ENCODE measurements at regions not wholly inside any gene's neighbourhood (a gene's known extent, or its start where the extent isn't known, plus 50 kb on each side); places are given as distances from the start of the nearest gene placed in this dataset.

DNA sequence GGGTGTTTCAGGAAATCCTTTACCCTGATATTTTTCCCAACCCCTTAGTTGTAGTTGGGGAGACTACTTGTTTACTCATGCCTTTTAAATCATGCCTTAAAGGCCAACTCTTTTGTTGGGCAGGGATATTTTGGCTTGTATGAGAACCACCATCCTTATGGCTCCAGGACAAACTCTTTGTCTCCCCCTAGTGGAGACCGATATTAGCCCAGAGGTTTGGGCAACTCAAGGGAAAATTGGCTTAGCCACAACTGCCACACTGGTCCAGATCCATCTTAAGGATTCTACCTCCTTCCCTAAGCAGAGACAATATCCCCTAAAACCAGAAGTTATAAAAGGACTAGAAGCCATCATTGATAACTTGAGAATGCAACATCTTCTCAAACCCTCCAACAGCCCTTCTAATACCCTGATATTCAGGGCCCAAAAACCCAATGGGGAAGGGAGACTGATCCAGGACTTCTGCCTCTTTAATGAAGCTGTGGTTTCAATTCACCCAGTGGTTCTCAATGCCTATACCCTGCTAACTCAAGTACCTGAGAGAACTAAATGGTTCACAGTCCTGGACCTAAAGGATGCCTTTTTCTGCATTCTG lies 100.9 kb upstream of the HCN1 start:
- Mint-ChIP-seq H3K9me3 (peaks cover 48% of the 10 kb centered on the region), H3K4me3 (no peak overlapping the region), H3K36me3 (ENCODE audit: low read depth) (no peaks in the 10 kb centered on the region), H3K27me3 (ENCODE audit: insufficient read depth) (no peaks in the 10 kb centered on the region), H3K27ac (no peak overlapping the region), H3K4me1 (no peaks in the 10 kb centered on the region)
- Histone ChIP-seq H3K27me3 (ENCODE audit: control insufficient read depth, insufficient read depth, low read length, poor library complexity, severe bottlenecking) (no peaks in the 10 kb centered on the region), H3K4me1 (ENCODE audit: control insufficient read depth, insufficient read depth, low read length) (no peaks in the 10 kb centered on the region), H3K27ac (ENCODE audit: low read depth, low read length) (no peak overlapping the region), H3K36me3 (ENCODE audit: control insufficient read depth, insufficient read depth, low read length) (no peaks in the 10 kb centered on the region), H3K4me3 (ENCODE audit: low read length) (no peak overlapping the region), H3K9me3 (ENCODE audit: control insufficient read depth, low read length) (peaks cover 70% of the 10 kb centered on the region), H3K9ac (ENCODE audit: extremely low read depth, low read length, poor library complexity, severe bottlenecking) (no peak overlapping the region)
- WGBS, 2 experiments (ENCODE audit: insufficient coverage in 1 of 2, insufficient read length in 1 of 2) = 44 to 75% methylated on average over 1 of the region's 1 CpG
- DNase-seq = peak; percentile 61
- TF ChIP-seq, protein P1, sequence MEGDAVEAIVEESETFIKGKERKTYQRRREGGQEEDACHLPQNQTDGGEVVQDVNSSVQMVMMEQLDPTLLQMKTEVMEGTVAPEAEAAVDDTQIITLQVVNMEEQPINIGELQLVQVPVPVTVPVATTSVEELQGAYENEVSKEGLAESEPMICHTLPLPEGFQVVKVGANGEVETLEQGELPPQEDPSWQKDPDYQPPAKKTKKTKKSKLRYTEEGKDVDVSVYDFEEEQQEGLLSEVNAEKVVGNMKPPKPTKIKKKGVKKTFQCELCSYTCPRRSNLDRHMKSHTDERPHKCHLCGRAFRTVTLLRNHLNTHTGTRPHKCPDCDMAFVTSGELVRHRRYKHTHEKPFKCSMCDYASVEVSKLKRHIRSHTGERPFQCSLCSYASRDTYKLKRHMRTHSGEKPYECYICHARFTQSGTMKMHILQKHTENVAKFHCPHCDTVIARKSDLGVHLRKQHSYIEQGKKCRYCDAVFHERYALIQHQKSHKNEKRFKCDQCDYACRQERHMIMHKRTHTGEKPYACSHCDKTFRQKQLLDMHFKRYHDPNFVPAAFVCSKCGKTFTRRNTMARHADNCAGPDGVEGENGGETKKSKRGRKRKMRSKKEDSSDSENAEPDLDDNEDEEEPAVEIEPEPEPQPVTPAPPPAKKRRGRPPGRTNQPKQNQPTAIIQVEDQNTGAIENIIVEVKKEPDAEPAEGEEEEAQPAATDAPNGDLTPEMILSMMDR (conservative IDR thresholded peaks at IDR 0.05) = peak; percentile 76

DNA sequence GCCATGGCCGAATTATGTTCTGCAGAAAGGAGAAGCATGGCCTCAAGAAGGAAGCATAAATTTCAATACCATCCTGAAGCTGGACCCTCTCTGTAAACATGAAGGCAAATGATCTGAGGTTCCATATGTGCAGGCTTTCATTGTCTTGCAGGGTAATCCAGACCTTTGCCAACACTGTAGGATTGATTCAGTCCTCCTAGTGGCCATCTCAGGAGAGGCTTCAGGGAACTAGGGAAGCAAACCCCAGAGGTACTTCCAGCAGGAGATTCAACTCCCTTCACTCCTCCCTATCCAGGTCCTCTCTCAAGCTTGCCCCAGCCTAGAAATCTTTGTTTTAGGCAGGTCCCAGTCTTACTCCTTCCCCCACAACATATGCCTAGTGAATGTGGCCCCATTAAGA lies 99.3 kb upstream of the HCN1 start:
- 58 to 75% methylated on average over 1 of the region's 1 CpG for WGBS, 2 experiments (ENCODE audit: insufficient coverage in 1 of 2, insufficient read length in 1 of 2)
- Mint-ChIP-seq H3K9me3 (peaks cover 40% of the 10 kb centered on the region), H3K4me1 (no peaks in the 10 kb centered on the region), H3K4me3 (no peak overlapping the region), H3K27ac (no peak overlapping the region), H3K27me3 (ENCODE audit: insufficient read depth) (no peaks in the 10 kb centered on the region), H3K36me3 (ENCODE audit: low read depth) (no peaks in the 10 kb centered on the region)
- Histone ChIP-seq H3K4me1 (ENCODE audit: control insufficient read depth, insufficient read depth, low read length) (no peaks in the 10 kb centered on the region), H3K36me3 (ENCODE audit: control insufficient read depth, insufficient read depth, low read length) (no peaks in the 10 kb centered on the region), H3K27ac (ENCODE audit: low read depth, low read length) (no peak overlapping the region), H3K27me3 (ENCODE audit: control insufficient read depth, insufficient read depth, low read length, poor library complexity, severe bottlenecking) (no peaks in the 10 kb centered on the region), H3K9me3 (ENCODE audit: control insufficient read depth, low read length) (peaks cover 55% of the 10 kb centered on the region), H3K4me3 (ENCODE audit: low read length) (no peak overlapping the region), H3K9ac (ENCODE audit: extremely low read depth, low read length, poor library complexity, severe bottlenecking) (no peak overlapping the region)
- TF ChIP-seq, protein P1 (conservative IDR thresholded peaks at IDR 0.05) = peak; percentile 61
- DNase-seq = peak; percentile 52

GRCh38 chr5:45793638-45794532 lies 97.7 kb upstream of the HCN1 start:
- Histone ChIP-seq H3K9ac (ENCODE audit: extremely low read depth, low read length, poor library complexity, severe bottlenecking) (no peak overlapping the region), H3K4me3 (ENCODE audit: low read length) (no peak overlapping the region), H3K36me3 (ENCODE audit: control insufficient read depth, insufficient read depth, low read length) (no peaks in the 10 kb centered on the region), H3K9me3 (ENCODE audit: control insufficient read depth, low read length) (peaks cover 48% of the 10 kb centered on the region), H3K27me3 (ENCODE audit: control insufficient read depth, insufficient read depth, low read length, poor library complexity, severe bottlenecking) (no peaks in the 10 kb centered on the region), H3K27ac (ENCODE audit: low read depth, low read length) (no peak overlapping the region), H3K4me1 (ENCODE audit: control insufficient read depth, insufficient read depth, low read length) (no peaks in the 10 kb centered on the region)
- Mint-ChIP-seq H3K4me3 (no peak overlapping the region), H3K27me3 (ENCODE audit: insufficient read depth) (no peaks in the 10 kb centered on the region), H3K9me3 (peaks cover 41% of the 10 kb centered on the region), H3K4me1 (no peaks in the 10 kb centered on the region), H3K27ac (no peak overlapping the region), H3K36me3 (ENCODE audit: low read depth) (no peaks in the 10 kb centered on the region)
- TF ChIP-seq, protein P1 (conservative IDR thresholded peaks at IDR 0.05) = no peak
- 84 to 86% methylated on average over 9 of the region's 9 CpGs for WGBS, 2 experiments (ENCODE audit: insufficient coverage in 1 of 2, insufficient read length in 1 of 2)
- no peak for DNase-seq
